Fibroblast of upper back skin (primary cell): ENCODE measurements at regions not wholly inside any gene's neighbourhood (a gene's known extent, or its start where the extent isn't known, plus 50 kb on each side); places are given as distances from the start of the nearest gene placed in this dataset.

Experiments
- DNase-seq: peaks from one replicate; pipeline ENCODE4 v3.0.0-alpha.2; 2013

- peak; percentile 52 for DNase-seq
These were observed 70.2 kb downstream of the HRH4 start for GRCh38 chr18:24530630-24531111.

- DNase-seq, result no peak
These were observed 73.8 kb downstream of the HRH4 start for GRCh38 chr18:24534271-24534670.

GRCh38 chr18:24534737-24535136 is 74.3 kb downstream of the HRH4 start:
- DNase-seq, result no peak

- peak; percentile 31 for DNase-seq
These were observed 75.3 kb downstream of the HRH4 start for GRCh38 chr18:24535527-24536295.

- DNase-seq, result peak; percentile 32
These were observed 75.9 kb downstream of the HRH4 start for GRCh38 chr18:24536326-24536725.

- no peak for DNase-seq
These were observed 76.4 kb downstream of the HRH4 start for GRCh38 chr18:24536834-24537233.

- peak; percentile 10 for DNase-seq
These were observed 78.2 kb downstream of the HRH4 start for GRCh38 chr18:24538414-24539264.

GRCh38 chr18:24539866-24540617 is 79.6 kb downstream of the HRH4 start:
- no peak for DNase-seq

GRCh38 chr18:24540896-24541295 is 80.5 kb downstream of the HRH4 start:
- no peak for DNase-seq

- DNase-seq, result no peak
These were observed 82.8 kb downstream of the HRH4 start for GRCh38 chr18:24543086-24543794.

GRCh38 chr18:24543795-24544498 is 83.5 kb downstream of the HRH4 start:
- DNase-seq, result peak; percentile 41

- no peak for DNase-seq
These were observed 84.5 kb downstream of the HRH4 start for GRCh38 chr18:24544949-24545348.

GRCh38 chr18:24545651-24546050 is 85.2 kb downstream of the HRH4 start:
- no peak for DNase-seq

GRCh38 chr18:24546307-24546706 is 85.9 kb downstream of the HRH4 start:
- DNase-seq, result no peak

- DNase-seq, result no peak
These were observed 88.1 kb downstream of the HRH4 start for GRCh38 chr18:24548583-24548982.

GRCh38 chr18:24552218-24552617 is 91.8 kb downstream of the HRH4 start:
- DNase-seq, result no peak

- DNase-seq, result no peak
These were observed 93.3 kb downstream of the HRH4 start for GRCh38 chr18:24553571-24554285.

- no peak for DNase-seq
These were observed 98.0 kb downstream of the HRH4 start for GRCh38 chr18:24558403-24558802.

GRCh38 chr18:24559526-24559925 is 99.1 kb downstream of the HRH4 start:
- DNase-seq, result no peak

GRCh38 chr18:24560511-24560981 is 100.1 kb downstream of the HRH4 start:
- DNase-seq, result peak; percentile 42

- no peak for DNase-seq
These were observed 101.0 kb downstream of the HRH4 start for GRCh38 chr18:24561369-24561965.
